ENCODE measurements at regions not wholly inside any gene's neighbourhood (a gene's known extent, or its start where the extent isn't known, plus 50 kb on each side); places are given as distances from the start of the nearest gene placed in this dataset.
A peak's percentile ranks its signal among the peaks of the same experiment; 100 is the strongest.
"Not testable (repeated sequence)": the region's sequence is repeated elsewhere in the genome, so short reads cannot be mapped to it uniquely, and the experiment has no call there.

- no peak for DNase-seq
Measured at GRCh38 chr14:71405676-71406075, 498.4 kb downstream of the PCNX1 start.

GRCh38 chr14:71408362-71409030, 501.2 kb downstream of the PCNX1 start:
- no peak for DNase-seq

- no peak for DNase-seq
Measured at GRCh38 chr14:71410578-71411284, 503.5 kb downstream of the PCNX1 start.

GRCh38 chr14:71411285-71411595, 504.0 kb downstream of the PCNX1 start:
- no peak for DNase-seq

GRCh38 chr14:71411738-71412137, 504.5 kb downstream of the PCNX1 start:
- no peak for DNase-seq

- DNase-seq, result no peak
Measured at GRCh38 chr14:71414631-71415403, 507.6 kb downstream of the PCNX1 start.

- DNase-seq, result no peak
Measured at GRCh38 chr14:71415404-71415690, 508.1 kb downstream of the PCNX1 start.

GRCh38 chr14:71416392-71416791, 509.1 kb downstream of the PCNX1 start:
- no peak for DNase-seq

- DNase-seq, result no peak
Measured at GRCh38 chr14:71418532-71419245, 511.4 kb downstream of the PCNX1 start.

GRCh38 chr14:71423481-71423880, 508.7 kb upstream of the RGS6 start:
- DNase-seq, result no peak

- no peak for DNase-seq
Measured at GRCh38 chr14:71424941-71425340, 507.3 kb upstream of the RGS6 start.

- DNase-seq, result no peak
Measured at GRCh38 chr14:71426001-71426400, 506.2 kb upstream of the RGS6 start.

- DNase-seq, result no peak
Measured at GRCh38 chr14:71429902-71430301, 502.3 kb upstream of the RGS6 start.

- no peak for DNase-seq
Measured at GRCh38 chr14:71430321-71430677, 501.9 kb upstream of the RGS6 start.

- DNase-seq, result no peak
Measured at GRCh38 chr14:71430678-71431376, 501.4 kb upstream of the RGS6 start.

GRCh38 chr14:71432334-71433110, 499.7 kb upstream of the RGS6 start:
- no peak for DNase-seq

- no peak for DNase-seq
Measured at GRCh38 chr14:71433303-71433702, 498.9 kb upstream of the RGS6 start.

- DNase-seq, result not testable (repeated sequence)
Measured at GRCh38 chr14:71435641-71436040, 496.6 kb upstream of the RGS6 start.

GRCh38 chr14:71437870-71438269, 494.4 kb upstream of the RGS6 start:
- no peak for DNase-seq

- peak; percentile 11 for DNase-seq
Measured at GRCh38 chr14:71438684-71439083, 493.5 kb upstream of the RGS6 start.

GRCh38 chr14:71441126-71441525, 491.1 kb upstream of the RGS6 start:
- no peak for DNase-seq
